GM12878 (cell line): ENCODE measurements at regions not wholly inside any gene's neighbourhood (a gene's known extent, or its start where the extent isn't known, plus 50 kb on each side); places are given as distances from the start of the nearest gene placed in this dataset.

Experiments
- ATAC-seq: fragments of 200-7000 bp; cut with Tn5 transposase; 3 replicates; pipeline ENCODE4 v1.9.1; 2020; ENCODE audit warnings: mild to moderate bottlenecking, moderate library complexity
- BruUV-seq: library from RNA; stranded (reverse); fragments of 400-500 nt; replicated peaks from 2 replicates; lab custom pipeline; 2021; lab: Mats Ljungman, UMichigan
- CTCF ChIA-PET: fragments of 300-600 bp; sonication (Branson Sonifier 250); formaldehyde crosslinking; extraction: SDS; loops from one replicate; lab custom pipeline; 2021; ENCODE audit warnings: inconsistent platforms; lab: Yijun Ruan, JAX
- POLR2A ChIA-PET: fragments of 350-600 bp; formaldehyde crosslinking; extraction: SDS; loops from one replicate; lab custom pipeline; 2021; ENCODE audit warnings: inconsistent platforms; lab: Charles Lee
- RAD21 ChIA-PET: fragments of 300-600 bp; sonication (Branson Sonifier 250); formaldehyde crosslinking; loops from one replicate; lab custom pipeline; 2023; ENCODE audit warnings: antibody characterized with exemption; ENCODE audit not compliant: unreplicated experiment; lab: Charles Lee
- SMC1A ChIA-PET: fragments of 300-600 bp; sonication (Branson Sonifier 250); formaldehyde crosslinking; loops from one replicate; lab custom pipeline; 2023; ENCODE audit not compliant: unreplicated experiment, uncharacterized antibody; lab: Charles Lee
- DNase-seq: peaks from one replicate; pipeline ENCODE4 v3.0.0-alpha.2; 2011; ENCODE audit warnings: low read depth, low spot score
- FAIRE-seq: peaks from 3 replicates; lab custom pipeline; 2011; peaks lifted over from hg19 to GRCh38; lab: Jason Lieb, UNC
- H2AFZ ChIP-seq: 2 replicates; pipeline ENCODE4 v1.6.0; 2011; ENCODE audit warnings: low read depth, low read length, control low read depth; ENCODE audit not compliant: control insufficient read depth
- H3K27ac ChIP-seq: 2 replicates; pipeline ENCODE4 v1.5.1; 2011; ENCODE audit warnings: control low read depth; ENCODE audit not compliant: control insufficient read depth, insufficient read depth
- H3K27me3 ChIP-seq, 2 experiments: replicated peaks in 1 of 2; 2 replicates each; pipeline versions ENCODE4 v1.6.0 to v1.6.1; 2011; ENCODE audit warnings: low read length in 1 of 2; ENCODE audit not compliant: control insufficient read depth in 2 of 2, insufficient read depth in 2 of 2
- H3K36me3 ChIP-seq, 2 experiments: 2 replicates each; pipeline ENCODE4 v1.5.1; 2011; ENCODE audit warnings: low read length in 1 of 2; ENCODE audit not compliant: control insufficient read depth in 2 of 2, insufficient read depth in 2 of 2
- H3K4me1 ChIP-seq: 2 replicates; pipeline ENCODE4 v1.6.1; 2011; ENCODE audit warnings: mild to moderate bottlenecking, low read length, moderate library complexity, mixed read lengths; ENCODE audit not compliant: control insufficient read depth, insufficient read depth
- H3K4me2 ChIP-seq: 2 replicates; pipeline ENCODE4 v1.6.0; 2011; ENCODE audit warnings: control low read depth; ENCODE audit not compliant: control insufficient read depth, insufficient read depth
- H3K4me3 ChIP-seq: fragments of 200-600 bp; sonication (generic); 2 replicates; pipeline ENCODE4 v1.5.1; 2016
- H3K79me2 ChIP-seq: 2 replicates; pipeline ENCODE4 v1.6.0; 2011; ENCODE audit warnings: low read length; ENCODE audit not compliant: control insufficient read depth, insufficient read depth
- H3K9ac ChIP-seq: 2 replicates; pipeline ENCODE4 v1.8.0; 2011; ENCODE audit warnings: low read length, control low read depth, mixed read lengths; ENCODE audit not compliant: control insufficient read depth, insufficient read depth
- H3K9me3 ChIP-seq: replicated peaks from 3 replicates; pipeline ENCODE4 v1.5.1; 2011; ENCODE audit warnings: mild to moderate bottlenecking, low read length; ENCODE audit not compliant: control insufficient read depth, insufficient read depth
- H4K20me1 ChIP-seq: 2 replicates; pipeline ENCODE4 v1.6.0; 2011; ENCODE audit not compliant: control insufficient read depth, insufficient read depth
- BHLHE40 ChIP-seq, 2 experiments: fragments of 450-650 bp in 1 of 2; IDR thresholded peaks; 2 replicates each; pipeline ENCODE4 v1.6.1; 2011 to 2017; ENCODE audit warnings: low read depth in 2 of 2, borderline replicate concordance in 1 of 2, improper control_type of control experiment in 1 of 2, low read length in 1 of 2, mild to moderate bottlenecking in 1 of 2
- GATAD2B ChIP-seq: fragments of 450-650 bp; conservative IDR thresholded peaks from 2 replicates; pipeline ENCODE4 v1.6.1; 2017; ENCODE audit warnings: low read depth, mild to moderate bottlenecking, moderate library complexity
- WGBS: methylation state at CpG from one replicate; pipeline ENCODE4 v1.1.6; 2016; ENCODE audit warnings: low lambda C conversion rate; ENCODE audit not compliant: insufficient replicate concordance, insufficient coverage; ENCODE audit errors: missing lambda C conversion rate; 5-methylcytosine and 5-hydroxymethylcytosine counted together
- in situ Hi-C: fragments of 300-500 bp; cut with MboI; formaldehyde crosslinking; loops from 9 replicates; pipeline ENCODE4 v1.14.3; 2018; ENCODE audit warnings: mixed read lengths
- intact Hi-C: fragments of 100-400 bp; cut with micrococcal nuclease; formaldehyde crosslinking; loops from one replicate; pipeline ENCODE4 v1.14.2; 2022; ENCODE audit not compliant: unreplicated experiment
- TF ChIP-seq, protein P1 (sequence below): fragments of 450-650 bp; formaldehyde crosslinking; IDR thresholded peaks from 2 replicates; pipeline ENCODE4 v1.4.0; 2020; ENCODE audit warnings: mild to moderate bottlenecking, moderate library complexity
- TF ChIP-seq, protein P2 (sequence below): fragments of 450-650 bp; IDR thresholded peaks from 2 replicates; pipeline ENCODE4 v1.6.1; 2017; ENCODE audit warnings: borderline replicate concordance
- TF ChIP-seq, protein P3 (sequence below): IDR thresholded peaks from 2 replicates; pipeline ENCODE4 v1.6.1; 2012; ENCODE audit warnings: mild to moderate bottlenecking, low read depth, low read length
- TF ChIP-seq, protein P4 (sequence below): fragments of 150-350 bp; IDR thresholded peaks from 2 replicates; pipeline ENCODE4 v1.6.1; 2014; ENCODE audit warnings: mild to moderate bottlenecking, low read depth, low read length
- TF ChIP-seq, protein P5 (sequence below): fragments of 450-650 bp; IDR thresholded peaks from 2 replicates; pipeline ENCODE4 v1.6.1; 2016; ENCODE audit warnings: mild to moderate bottlenecking, moderate library complexity, borderline replicate concordance

DNA sequence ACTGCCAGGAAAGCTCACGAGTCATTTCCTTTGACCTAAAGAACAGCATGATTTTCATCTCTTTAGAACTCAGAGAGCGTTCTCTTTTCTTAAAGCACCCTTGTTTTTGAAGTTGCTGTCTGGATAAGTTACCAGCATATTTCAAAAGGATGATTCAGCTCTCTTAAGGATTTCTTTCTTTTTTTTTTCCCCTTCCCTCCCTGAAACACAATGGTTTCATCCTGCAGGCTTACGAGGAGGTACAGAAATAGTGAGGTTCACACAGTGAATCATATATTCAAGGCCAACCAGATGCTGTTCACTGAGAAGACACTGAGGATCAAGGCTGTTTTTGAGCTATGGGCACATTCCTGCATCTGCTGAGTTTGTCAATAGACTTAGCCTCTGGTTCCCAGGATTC lies 257.2 kb downstream of the KIF4B start (continued):
- TF ChIP-seq, protein P1, sequence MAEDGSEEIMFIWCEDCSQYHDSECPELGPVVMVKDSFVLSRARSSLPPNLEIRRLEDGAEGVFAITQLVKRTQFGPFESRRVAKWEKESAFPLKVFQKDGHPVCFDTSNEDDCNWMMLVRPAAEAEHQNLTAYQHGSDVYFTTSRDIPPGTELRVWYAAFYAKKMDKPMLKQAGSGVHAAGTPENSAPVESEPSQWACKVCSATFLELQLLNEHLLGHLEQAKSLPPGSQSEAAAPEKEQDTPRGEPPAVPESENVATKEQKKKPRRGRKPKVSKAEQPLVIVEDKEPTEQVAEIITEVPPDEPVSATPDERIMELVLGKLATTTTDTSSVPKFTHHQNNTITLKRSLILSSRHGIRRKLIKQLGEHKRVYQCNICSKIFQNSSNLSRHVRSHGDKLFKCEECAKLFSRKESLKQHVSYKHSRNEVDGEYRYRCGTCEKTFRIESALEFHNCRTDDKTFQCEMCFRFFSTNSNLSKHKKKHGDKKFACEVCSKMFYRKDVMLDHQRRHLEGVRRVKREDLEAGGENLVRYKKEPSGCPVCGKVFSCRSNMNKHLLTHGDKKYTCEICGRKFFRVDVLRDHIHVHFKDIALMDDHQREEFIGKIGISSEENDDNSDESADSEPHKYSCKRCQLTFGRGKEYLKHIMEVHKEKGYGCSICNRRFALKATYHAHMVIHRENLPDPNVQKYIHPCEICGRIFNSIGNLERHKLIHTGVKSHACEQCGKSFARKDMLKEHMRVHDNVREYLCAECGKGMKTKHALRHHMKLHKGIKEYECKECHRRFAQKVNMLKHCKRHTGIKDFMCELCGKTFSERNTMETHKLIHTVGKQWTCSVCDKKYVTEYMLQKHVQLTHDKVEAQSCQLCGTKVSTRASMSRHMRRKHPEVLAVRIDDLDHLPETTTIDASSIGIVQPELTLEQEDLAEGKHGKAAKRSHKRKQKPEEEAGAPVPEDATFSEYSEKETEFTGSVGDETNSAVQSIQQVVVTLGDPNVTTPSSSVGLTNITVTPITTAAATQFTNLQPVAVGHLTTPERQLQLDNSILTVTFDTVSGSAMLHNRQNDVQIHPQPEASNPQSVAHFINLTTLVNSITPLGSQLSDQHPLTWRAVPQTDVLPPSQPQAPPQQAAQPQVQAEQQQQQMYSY (CRISPR knock-in tag), result no peak
- no peak for TF ChIP-seq GATAD2B

DNA sequence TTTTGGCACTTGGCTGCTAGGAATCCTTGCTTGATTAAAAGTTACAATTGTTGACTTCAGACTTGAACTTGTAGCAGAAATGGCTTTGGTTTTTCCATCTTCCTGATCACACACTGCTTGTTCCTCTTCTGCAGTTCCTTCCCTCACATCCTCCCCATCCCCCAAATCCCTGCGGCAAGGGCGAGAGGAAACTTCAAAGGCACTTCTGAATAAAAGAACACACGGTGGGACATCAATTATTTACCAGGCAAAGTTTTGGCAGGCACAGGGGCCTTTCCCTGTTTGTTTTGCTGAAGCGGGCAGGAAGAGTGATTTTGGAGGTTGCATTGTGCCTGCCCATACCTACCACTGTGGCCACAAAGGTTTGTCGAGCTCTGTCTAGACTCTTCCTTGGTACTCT lies 260.9 kb downstream of the KIF4B start:
- Histone ChIP-seq H3K9me3 (no peaks in the 10 kb centered on the region), H2AFZ (no peak overlapping the region), H3K27ac (no peak overlapping the region), H3K36me3 (no peaks in the 10 kb centered on the region), H3K4me3 (no peak overlapping the region), H4K20me1 (no peaks in the 10 kb centered on the region), H3K9ac (no peak overlapping the region), H3K4me2 (no peak overlapping the region), H3K4me1 (no peaks in the 10 kb centered on the region), H3K27me3 (no peaks in the 10 kb centered on the region; a peak in 1 of 4 replicates), H3K79me2 (no peaks in the 10 kb centered on the region)
- BruUV-seq, result no TSS peak
- ATAC-seq (no peak), FAIRE-seq (no peak), DNase-seq (no peak)
- in situ Hi-C loops (no loop called here), intact Hi-C loops (no loop called here)
- ChIA-PET SMC1A (no interaction called here), CTCF (no interaction called here), RAD21 (no interaction called here), POLR2A (no interaction called here)
- 10% methylated on average over 5 of the region's 5 CpGs for WGBS
- TF ChIP-seq, protein P2, sequence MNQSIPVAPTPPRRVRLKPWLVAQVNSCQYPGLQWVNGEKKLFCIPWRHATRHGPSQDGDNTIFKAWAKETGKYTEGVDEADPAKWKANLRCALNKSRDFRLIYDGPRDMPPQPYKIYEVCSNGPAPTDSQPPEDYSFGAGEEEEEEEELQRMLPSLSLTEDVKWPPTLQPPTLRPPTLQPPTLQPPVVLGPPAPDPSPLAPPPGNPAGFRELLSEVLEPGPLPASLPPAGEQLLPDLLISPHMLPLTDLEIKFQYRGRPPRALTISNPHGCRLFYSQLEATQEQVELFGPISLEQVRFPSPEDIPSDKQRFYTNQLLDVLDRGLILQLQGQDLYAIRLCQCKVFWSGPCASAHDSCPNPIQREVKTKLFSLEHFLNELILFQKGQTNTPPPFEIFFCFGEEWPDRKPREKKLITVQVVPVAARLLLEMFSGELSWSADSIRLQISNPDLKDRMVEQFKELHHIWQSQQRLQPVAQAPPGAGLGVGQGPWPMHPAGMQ, result no peak
- no peak for TF ChIP-seq BHLHE40 (IDR thresholded peaks at IDR 0.05; ENCODE audit: borderline replicate concordance in 1 of 2, low read depth in 2 of 2, low read length in 1 of 2)
- TF ChIP-seq, protein P3, sequence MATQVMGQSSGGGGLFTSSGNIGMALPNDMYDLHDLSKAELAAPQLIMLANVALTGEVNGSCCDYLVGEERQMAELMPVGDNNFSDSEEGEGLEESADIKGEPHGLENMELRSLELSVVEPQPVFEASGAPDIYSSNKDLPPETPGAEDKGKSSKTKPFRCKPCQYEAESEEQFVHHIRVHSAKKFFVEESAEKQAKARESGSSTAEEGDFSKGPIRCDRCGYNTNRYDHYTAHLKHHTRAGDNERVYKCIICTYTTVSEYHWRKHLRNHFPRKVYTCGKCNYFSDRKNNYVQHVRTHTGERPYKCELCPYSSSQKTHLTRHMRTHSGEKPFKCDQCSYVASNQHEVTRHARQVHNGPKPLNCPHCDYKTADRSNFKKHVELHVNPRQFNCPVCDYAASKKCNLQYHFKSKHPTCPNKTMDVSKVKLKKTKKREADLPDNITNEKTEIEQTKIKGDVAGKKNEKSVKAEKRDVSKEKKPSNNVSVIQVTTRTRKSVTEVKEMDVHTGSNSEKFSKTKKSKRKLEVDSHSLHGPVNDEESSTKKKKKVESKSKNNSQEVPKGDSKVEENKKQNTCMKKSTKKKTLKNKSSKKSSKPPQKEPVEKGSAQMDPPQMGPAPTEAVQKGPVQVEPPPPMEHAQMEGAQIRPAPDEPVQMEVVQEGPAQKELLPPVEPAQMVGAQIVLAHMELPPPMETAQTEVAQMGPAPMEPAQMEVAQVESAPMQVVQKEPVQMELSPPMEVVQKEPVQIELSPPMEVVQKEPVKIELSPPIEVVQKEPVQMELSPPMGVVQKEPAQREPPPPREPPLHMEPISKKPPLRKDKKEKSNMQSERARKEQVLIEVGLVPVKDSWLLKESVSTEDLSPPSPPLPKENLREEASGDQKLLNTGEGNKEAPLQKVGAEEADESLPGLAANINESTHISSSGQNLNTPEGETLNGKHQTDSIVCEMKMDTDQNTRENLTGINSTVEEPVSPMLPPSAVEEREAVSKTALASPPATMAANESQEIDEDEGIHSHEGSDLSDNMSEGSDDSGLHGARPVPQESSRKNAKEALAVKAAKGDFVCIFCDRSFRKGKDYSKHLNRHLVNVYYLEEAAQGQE, result no peak
- TF ChIP-seq, protein P4, sequence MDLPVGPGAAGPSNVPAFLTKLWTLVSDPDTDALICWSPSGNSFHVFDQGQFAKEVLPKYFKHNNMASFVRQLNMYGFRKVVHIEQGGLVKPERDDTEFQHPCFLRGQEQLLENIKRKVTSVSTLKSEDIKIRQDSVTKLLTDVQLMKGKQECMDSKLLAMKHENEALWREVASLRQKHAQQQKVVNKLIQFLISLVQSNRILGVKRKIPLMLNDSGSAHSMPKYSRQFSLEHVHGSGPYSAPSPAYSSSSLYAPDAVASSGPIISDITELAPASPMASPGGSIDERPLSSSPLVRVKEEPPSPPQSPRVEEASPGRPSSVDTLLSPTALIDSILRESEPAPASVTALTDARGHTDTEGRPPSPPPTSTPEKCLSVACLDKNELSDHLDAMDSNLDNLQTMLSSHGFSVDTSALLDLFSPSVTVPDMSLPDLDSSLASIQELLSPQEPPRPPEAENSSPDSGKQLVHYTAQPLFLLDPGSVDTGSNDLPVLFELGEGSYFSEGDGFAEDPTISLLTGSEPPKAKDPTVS, result no peak
- TF ChIP-seq, protein P5, sequence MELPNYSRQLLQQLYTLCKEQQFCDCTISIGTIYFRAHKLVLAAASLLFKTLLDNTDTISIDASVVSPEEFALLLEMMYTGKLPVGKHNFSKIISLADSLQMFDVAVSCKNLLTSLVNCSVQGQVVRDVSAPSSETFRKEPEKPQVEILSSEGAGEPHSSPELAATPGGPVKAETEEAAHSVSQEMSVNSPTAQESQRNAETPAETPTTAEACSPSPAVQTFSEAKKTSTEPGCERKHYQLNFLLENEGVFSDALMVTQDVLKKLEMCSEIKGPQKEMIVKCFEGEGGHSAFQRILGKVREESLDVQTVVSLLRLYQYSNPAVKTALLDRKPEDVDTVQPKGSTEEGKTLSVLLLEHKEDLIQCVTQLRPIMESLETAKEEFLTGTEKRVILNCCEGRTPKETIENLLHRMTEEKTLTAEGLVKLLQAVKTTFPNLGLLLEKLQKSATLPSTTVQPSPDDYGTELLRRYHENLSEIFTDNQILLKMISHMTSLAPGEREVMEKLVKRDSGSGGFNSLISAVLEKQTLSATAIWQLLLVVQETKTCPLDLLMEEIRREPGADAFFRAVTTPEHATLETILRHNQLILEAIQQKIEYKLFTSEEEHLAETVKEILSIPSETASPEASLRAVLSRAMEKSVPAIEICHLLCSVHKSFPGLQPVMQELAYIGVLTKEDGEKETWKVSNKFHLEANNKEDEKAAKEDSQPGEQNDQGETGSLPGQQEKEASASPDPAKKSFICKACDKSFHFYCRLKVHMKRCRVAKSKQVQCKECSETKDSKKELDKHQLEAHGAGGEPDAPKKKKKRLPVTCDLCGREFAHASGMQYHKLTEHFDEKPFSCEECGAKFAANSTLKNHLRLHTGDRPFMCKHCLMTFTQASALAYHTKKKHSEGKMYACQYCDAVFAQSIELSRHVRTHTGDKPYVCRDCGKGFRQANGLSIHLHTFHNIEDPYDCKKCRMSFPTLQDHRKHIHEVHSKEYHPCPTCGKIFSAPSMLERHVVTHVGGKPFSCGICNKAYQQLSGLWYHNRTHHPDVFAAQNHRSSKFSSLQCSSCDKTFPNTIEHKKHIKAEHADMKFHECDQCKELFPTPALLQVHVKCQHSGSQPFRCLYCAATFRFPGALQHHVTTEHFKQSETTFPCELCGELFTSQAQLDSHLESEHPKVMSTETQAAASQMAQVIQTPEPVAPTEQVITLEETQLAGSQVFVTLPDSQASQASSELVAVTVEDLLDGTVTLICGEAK, result no peak
